B cell (primary cell): ENCODE measurements at regions not wholly inside any gene's neighbourhood (a gene's known extent, or its start where the extent isn't known, plus 50 kb on each side); places are given as distances from the start of the nearest gene placed in this dataset.

Experiments used
- EZH2 ChIP-seq: IDR thresholded peaks from 2 replicates; pipeline ENCODE4 v1.6.1; 2012; ENCODE audit warnings: borderline replicate concordance, low read depth, mild to moderate bottlenecking, moderate library complexity, low read length; ENCODE audit not compliant: insufficient read depth, poor library complexity, severe bottlenecking
- TF ChIP-seq, protein P1 (sequence below): fragments of 200-600 bp; IDR thresholded peaks from one replicate; pipeline ENCODE4 v1.8.0; 2022; ENCODE audit warnings: antibody characterized with exemption, mild to moderate bottlenecking

DNA sequence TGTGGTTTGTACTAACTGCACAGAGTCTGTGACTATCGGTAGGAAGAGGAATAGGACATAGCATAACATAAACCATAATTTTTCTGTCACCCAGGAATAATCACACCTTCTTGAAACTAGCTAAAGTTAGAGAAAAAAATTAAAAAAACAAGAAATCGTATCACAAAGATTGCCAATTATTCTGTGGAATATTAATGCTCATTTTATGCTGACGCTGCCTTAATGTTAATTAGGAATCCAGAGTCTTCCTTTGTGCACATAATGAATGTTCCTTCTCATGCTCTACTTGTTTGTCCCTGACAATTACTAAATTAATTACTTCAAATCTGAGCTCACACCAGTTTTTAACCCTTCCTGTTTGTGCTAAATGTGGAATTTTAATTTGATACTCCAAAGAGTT lies 772.7 kb upstream of the EPHA5 start:
- TF ChIP-seq, protein P1, sequence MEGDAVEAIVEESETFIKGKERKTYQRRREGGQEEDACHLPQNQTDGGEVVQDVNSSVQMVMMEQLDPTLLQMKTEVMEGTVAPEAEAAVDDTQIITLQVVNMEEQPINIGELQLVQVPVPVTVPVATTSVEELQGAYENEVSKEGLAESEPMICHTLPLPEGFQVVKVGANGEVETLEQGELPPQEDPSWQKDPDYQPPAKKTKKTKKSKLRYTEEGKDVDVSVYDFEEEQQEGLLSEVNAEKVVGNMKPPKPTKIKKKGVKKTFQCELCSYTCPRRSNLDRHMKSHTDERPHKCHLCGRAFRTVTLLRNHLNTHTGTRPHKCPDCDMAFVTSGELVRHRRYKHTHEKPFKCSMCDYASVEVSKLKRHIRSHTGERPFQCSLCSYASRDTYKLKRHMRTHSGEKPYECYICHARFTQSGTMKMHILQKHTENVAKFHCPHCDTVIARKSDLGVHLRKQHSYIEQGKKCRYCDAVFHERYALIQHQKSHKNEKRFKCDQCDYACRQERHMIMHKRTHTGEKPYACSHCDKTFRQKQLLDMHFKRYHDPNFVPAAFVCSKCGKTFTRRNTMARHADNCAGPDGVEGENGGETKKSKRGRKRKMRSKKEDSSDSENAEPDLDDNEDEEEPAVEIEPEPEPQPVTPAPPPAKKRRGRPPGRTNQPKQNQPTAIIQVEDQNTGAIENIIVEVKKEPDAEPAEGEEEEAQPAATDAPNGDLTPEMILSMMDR, result no peak
- TF ChIP-seq EZH2, result no peak
